ENCODE measurements at regions not wholly inside any gene's neighbourhood (a gene's known extent, or its start where the extent isn't known, plus 50 kb on each side); places are given as distances from the start of the nearest gene placed in this dataset.

GRCh38 chr14:94682061-94682516 is 69.9 kb downstream of the SERPINA3 start:
- DNase-seq = peak; percentile 50

DNA sequence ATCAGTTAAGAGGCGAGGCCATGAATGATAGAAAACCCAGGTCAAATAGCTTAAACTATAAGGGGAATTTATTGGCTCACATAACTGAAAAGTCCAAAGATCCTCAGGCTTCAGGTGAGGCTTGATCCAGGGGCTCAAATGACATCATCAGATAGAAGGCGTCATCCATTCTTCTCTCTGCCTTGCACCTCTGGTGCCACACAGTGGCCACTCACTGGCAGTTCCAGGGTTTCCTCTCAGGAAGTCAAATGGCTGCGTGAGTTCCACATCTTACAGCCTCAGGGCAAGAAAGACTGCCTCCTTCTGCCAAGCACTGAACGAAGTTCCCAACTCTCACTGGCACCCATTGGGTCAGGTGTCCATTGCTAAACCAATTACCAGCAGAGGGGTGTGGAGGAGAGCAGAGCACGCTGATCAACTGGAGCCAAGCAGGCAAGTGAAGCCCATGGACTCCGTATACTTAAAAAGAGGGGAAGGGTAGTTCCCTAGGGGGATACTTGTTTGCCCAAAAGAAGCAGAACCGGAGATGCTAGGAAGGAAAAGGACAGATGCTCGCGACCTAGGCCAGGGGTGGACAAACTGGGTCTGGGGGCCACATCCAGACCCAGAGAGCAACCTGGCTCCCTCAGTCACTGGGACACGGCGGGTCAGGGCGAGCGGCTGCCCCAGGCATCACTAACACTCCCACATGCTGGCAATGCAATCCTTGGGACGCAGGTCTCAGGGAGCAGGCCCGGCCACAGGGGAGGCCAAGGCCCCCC is 69.3 kb downstream of the SERPINA3 start:
- DNase-seq = peak; percentile 79

DNA sequence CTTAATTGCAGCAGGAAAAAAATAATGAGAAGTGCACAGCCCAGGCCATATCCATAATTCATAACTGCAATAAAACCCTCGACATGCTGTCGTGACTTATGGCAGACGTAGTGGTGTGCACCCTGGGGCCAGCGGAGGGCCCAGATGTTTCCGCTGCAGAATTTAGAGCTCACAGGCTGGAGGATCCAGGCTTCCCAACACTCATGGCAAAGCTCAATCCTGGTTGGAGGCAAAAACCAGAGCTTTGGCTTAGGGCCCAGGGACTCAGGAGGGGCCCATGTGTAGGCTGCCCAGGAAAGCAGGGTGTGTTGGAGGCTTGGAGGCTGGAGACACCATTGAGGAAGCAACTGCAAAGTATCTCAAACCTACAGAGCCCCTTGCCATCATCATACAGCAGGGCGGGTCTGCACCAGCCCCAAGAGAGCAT is 68.7 kb downstream of the SERPINA3 start:
- peak; percentile 16 for DNase-seq

GRCh38 chr14:94679937-94680861 is 68.0 kb downstream of the SERPINA3 start:
- peak; percentile 41 for DNase-seq

- DNase-seq = peak; percentile 19
These were observed 67.1 kb downstream of the SERPINA3 start for GRCh38 chr14:94679106-94679810.

- DNase-seq = peak; percentile 42
These were observed 65.6 kb downstream of the SERPINA3 start for GRCh38 chr14:94677747-94678146.

GRCh38 chr14:94677213-94677612 is 65.0 kb downstream of the SERPINA3 start:
- no peak for DNase-seq

GRCh38 chr14:94676495-94677185 is 64.4 kb downstream of the SERPINA3 start:
- DNase-seq = peak; percentile 25

- peak; percentile 12 for DNase-seq
These were observed 62.8 kb downstream of the SERPINA3 start for GRCh38 chr14:94675036-94675435.

GRCh38 chr14:94673781-94674231 is 61.6 kb downstream of the SERPINA3 start:
- peak; percentile 47 for DNase-seq
